ENCODE measurements at regions not wholly inside any gene's neighbourhood (a gene's known extent, or its start where the extent isn't known, plus 50 kb on each side); places are given as distances from the start of the nearest gene placed in this dataset.
"Not testable (repeated sequence)": the region's sequence is repeated elsewhere in the genome, so short reads cannot be mapped to it uniquely, and the experiment has no call there.

GRCh38 chr4:34504731-34505130 lies 1739.6 kb downstream of the ARAP2 start:
- not testable (repeated sequence) for TF ChIP-seq EP300, POLR2A, CTCF (IDR thresholded peaks at IDR 0.05)
